WTC11 (cell line): ENCODE measurements at regions not wholly inside any gene's neighbourhood (a gene's known extent, or its start where the extent isn't known, plus 50 kb on each side); places are given as distances from the start of the nearest gene placed in this dataset.
A peak's percentile ranks its signal among the peaks of the same experiment; 100 is the strongest.

Experiments used
- ATAC-seq: fragments of 200-7000 bp; cut with Tn5 transposase; 2 replicates; pipeline ENCODE4 v1.10.0; 2021; ENCODE audit warnings: mild to moderate bottlenecking, moderate library complexity
- CTCF ChIA-PET: fragments of 300-600 bp; sonication (Branson Sonifier 250); formaldehyde crosslinking; loops from one replicate; lab custom pipeline; 2021; ENCODE audit warnings: antibody characterized with exemption; lab: Charles Lee
- POLR2A ChIA-PET: fragments of 350-600 bp; sonication (Branson Sonifier 250); formaldehyde crosslinking; loops from one replicate; lab custom pipeline; 2021; ENCODE audit warnings: antibody characterized with exemption; lab: Charles Lee
- DNase-seq: peaks from one replicate; pipeline ENCODE4 v3.0.0; 2021; ENCODE audit warnings: low spot score
- H3K27ac Mint-ChIP-seq: 2 replicates; pipeline ENCODE4 v1.8.0; 2021; ENCODE audit warnings: mixed read lengths
- H3K27me3 Mint-ChIP-seq: 2 replicates; pipeline ENCODE4 v1.8.0; 2021; ENCODE audit warnings: low read depth, mild to moderate bottlenecking, moderate library complexity, mixed read lengths
- H3K36me3 Mint-ChIP-seq: 2 replicates; pipeline ENCODE4 v1.8.0; 2021; ENCODE audit warnings: mixed read lengths
- H3K4me1 Mint-ChIP-seq: 2 replicates; pipeline ENCODE4 v1.8.0; 2022; ENCODE audit warnings: mixed read lengths
- H3K4me3 Mint-ChIP-seq: 2 replicates; pipeline ENCODE4 v1.8.0; 2021; ENCODE audit warnings: mild to moderate bottlenecking, moderate library complexity, mixed read lengths
- H3K9me3 Mint-ChIP-seq: 2 replicates; pipeline ENCODE4 v1.8.0; 2021; ENCODE audit warnings: mixed read lengths
- E2F4 ChIP-seq: sonication (generic); formaldehyde crosslinking; IDR thresholded peaks from 2 replicates; pipeline ENCODE4 v1.8.1; 2022; ENCODE audit warnings: low read depth, mild to moderate bottlenecking, moderate library complexity, missing genetic modification reagents, borderline replicate concordance
- FOXJ3 ChIP-seq: sonication (generic); formaldehyde crosslinking; IDR thresholded peaks from 2 replicates; pipeline ENCODE4 v1.9.0; 2021; ENCODE audit warnings: missing genetic modification reagents, mild to moderate bottlenecking, borderline replicate concordance
- FOXP4 ChIP-seq: sonication (generic); formaldehyde crosslinking; IDR thresholded peaks from 2 replicates; pipeline ENCODE4 v1.8.0; 2022; ENCODE audit warnings: mild to moderate bottlenecking, missing genetic modification reagents
- IRF2 ChIP-seq: sonication (generic); formaldehyde crosslinking; IDR thresholded peaks from 2 replicates; pipeline ENCODE4 v1.8.0; 2022; ENCODE audit warnings: low read depth, missing genetic modification reagents, borderline replicate concordance
- JAZF1 ChIP-seq: fragments of 250-450 bp; sonication (Bioruptor Pico); IDR thresholded peaks from 2 replicates; pipeline ENCODE4 v1.9.0; 2021; ENCODE audit warnings: moderate library complexity, mild to moderate bottlenecking, inconsistent platforms
- MAX ChIP-seq: sonication (generic); formaldehyde crosslinking; IDR thresholded peaks from 2 replicates; pipeline ENCODE4 v1.8.0; 2022; ENCODE audit warnings: mild to moderate bottlenecking, missing genetic modification reagents
- NFATC4 ChIP-seq: fragments of 250-450 bp; sonication (Bioruptor Pico); IDR thresholded peaks from 2 replicates; pipeline ENCODE4 v1.9.0; 2021; ENCODE audit warnings: mild to moderate bottlenecking
- NFE2L1 ChIP-seq: sonication (generic); formaldehyde crosslinking; IDR thresholded peaks from 2 replicates; pipeline ENCODE4 v1.8.1; 2023; ENCODE audit warnings: missing genetic modification reagents
- USF2 ChIP-seq: sonication (generic); formaldehyde crosslinking; IDR thresholded peaks from 2 replicates; pipeline ENCODE4 v1.8.1; 2023; ENCODE audit warnings: mild to moderate bottlenecking, missing genetic modification reagents, moderate library complexity
- ZNF263 ChIP-seq: sonication (generic); formaldehyde crosslinking; IDR thresholded peaks from 2 replicates; pipeline ENCODE4 v1.8.1; 2022; ENCODE audit warnings: low read depth, mild to moderate bottlenecking, moderate library complexity, missing genetic modification reagents
- ZNF281 ChIP-seq: sonication (generic); formaldehyde crosslinking; IDR thresholded peaks from 2 replicates; pipeline ENCODE4 v1.8.0; 2023; ENCODE audit warnings: mild to moderate bottlenecking, missing genetic modification reagents
- ZNF512 ChIP-seq: sonication (generic); formaldehyde crosslinking; IDR thresholded peaks from 2 replicates; pipeline ENCODE4 v1.8.1; 2022; ENCODE audit warnings: missing genetic modification reagents, borderline replicate concordance

- no peak for TF ChIP-seq E2F4 (CRISPR knock-in tag)
- no peak for TF ChIP-seq FOXP4 (CRISPR knock-in tag)
- TF ChIP-seq MAX: no peak
- no peak for TF ChIP-seq USF2 (CRISPR knock-in tag)
- TF ChIP-seq JAZF1 (CRISPR knock-in tag): no peak
Observed at GRCh38 chr20:24806705-24807676, 142.1 kb upstream of the CST7 start (continued).

- ATAC-seq (no peak), DNase-seq (no peak)
- H3K27ac Mint-ChIP-seq: 0 out of 2 replicates have a peak overlapping the region, but pooled peaks have one; percentile 46
- H3K9me3 Mint-ChIP-seq: peaks cover 3% of the 10 kb centered on the region; the same call in 1 of the 2 replicates
- TF ChIP-seq NFATC4 (CRISPR knock-in tag) (no peak), NFE2L1 (CRISPR knock-in tag) (no peak), ZNF512 (CRISPR knock-in tag) (no peak), FOXJ3 (CRISPR knock-in tag) (no peak), IRF2 (CRISPR knock-in tag) (no peak), ZNF281 (CRISPR knock-in tag) (no peak), ZNF263 (no peak), E2F4 (CRISPR knock-in tag) (no peak)
- ChIA-PET CTCF (no interaction called here), POLR2A (no interaction called here)
- no peak overlapping the region for H3K4me3 Mint-ChIP-seq
- H3K27me3 Mint-ChIP-seq: no peaks in the 10 kb centered on the region
- H3K4me1 Mint-ChIP-seq: no peaks in the 10 kb centered on the region
- H3K36me3 Mint-ChIP-seq: no peaks in the 10 kb centered on the region
Observed at GRCh38 chr20:24808616-24809015, 140.5 kb upstream of the CST7 start.
